Right cardiac atrium (tissue), 5 donors: ENCODE measurements at regions not wholly inside any gene's neighbourhood (a gene's known extent, or its start where the extent isn't known, plus 50 kb on each side); places are given as distances from the start of the nearest gene placed in this dataset.
"Not testable (repeated sequence)": the region's sequence is repeated elsewhere in the genome, so short reads cannot be mapped to it uniquely, and the experiment has no call there.

Experiments used
- ATAC-seq, 2 donors: fragments of 200-7000 bp; cut with Tn5 transposase; one replicate each; pipeline versions ENCODE4 v1.8.0 to v1.9.1; 2020; ENCODE audit warnings: moderate library complexity in 2 of 2, mild to moderate bottlenecking in 1 of 2
- DNase-seq, 3 donors: peaks; one replicate each; pipeline ENCODE4 v3.0.0-alpha.2; 2020
- H3K27ac ChIP-seq: one replicate; pipeline ENCODE4 v1.5.1; 2013; ENCODE audit warnings: mild to moderate bottlenecking, low read length, control low read depth, moderate library complexity
- H3K27me3 ChIP-seq: one replicate; pipeline ENCODE4 v1.6.1; 2013; ENCODE audit not compliant: control insufficient read depth, insufficient read depth
- H3K4me1 ChIP-seq: one replicate; pipeline ENCODE4 v1.6.1; 2013; ENCODE audit warnings: low read length; ENCODE audit not compliant: control insufficient read depth, insufficient read depth
- H3K4me3 ChIP-seq: one replicate; pipeline ENCODE4 v1.5.1; 2013; ENCODE audit warnings: low read length, control low read depth
- H3K9me3 ChIP-seq: one replicate; pipeline ENCODE4 v1.6.1; 2013; ENCODE audit warnings: low read length; ENCODE audit not compliant: control insufficient read depth
- WGBS: extraction: QIAGEN DNeasy Blood & Tissue Kit; methylation state at CpG from one replicate; pipeline ENCODE4 v1.1.7; 2013; 5-methylcytosine and 5-hydroxymethylcytosine counted together
- intact Hi-C, 4 donors: fragments of 100-400 bp; cut with DNase I; formaldehyde crosslinking; loops; one replicate each; pipeline versions ENCODE4 v1.11.0 to v1.14.0; 2022 to 2023
- donor health status: healthy with polysubstance abuse.
- donor health status: DM: no; HTN: yes; CAD: no.
- donor health status: DM: no; HTN: no; CAD: no.
- donor health status: DM: no; HTN: yes; CAD: no; lungs with severe emphysema.
- donor health status: DM: yes; HTN: yes; CAD: no.

DNA sequence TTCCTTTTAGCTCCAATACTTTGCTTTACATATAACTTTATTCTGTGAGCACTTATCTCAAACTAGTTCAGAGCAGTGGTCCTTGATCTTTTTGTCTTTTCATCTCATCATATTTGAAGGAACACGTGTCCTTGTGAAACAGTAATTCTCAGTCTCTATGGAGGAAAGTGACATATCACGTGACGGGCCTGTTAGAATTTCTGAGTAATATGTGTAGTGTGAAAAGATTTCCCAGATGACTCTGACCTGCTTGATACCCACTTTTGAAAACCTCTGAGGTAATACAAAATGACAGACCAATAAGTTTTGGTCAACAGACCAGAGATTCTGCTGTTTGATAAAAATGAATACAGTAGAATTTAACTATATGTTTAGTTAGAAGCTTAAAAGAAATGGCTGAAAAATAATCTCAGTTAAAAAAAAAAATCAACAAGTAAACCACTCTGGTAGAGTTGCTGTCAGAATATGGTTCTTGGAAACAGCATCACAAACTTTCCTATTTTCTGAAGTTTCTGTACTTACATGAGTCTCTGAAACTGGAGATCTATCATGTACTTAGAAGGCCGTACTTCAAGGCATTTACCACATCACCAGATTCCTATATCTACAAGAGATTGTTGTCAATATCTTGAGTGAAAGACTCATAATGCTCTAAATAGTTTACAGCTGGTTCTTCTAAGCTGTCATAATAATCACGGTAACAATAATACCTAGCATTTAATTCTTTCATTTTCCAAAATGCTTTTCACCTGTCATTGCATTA lies 590.2 kb upstream of the TBL1XR1 start:
- intact Hi-C loops, result no loop called here
- 75% methylated on average over 5 of the region's 5 CpGs for WGBS

DNA sequence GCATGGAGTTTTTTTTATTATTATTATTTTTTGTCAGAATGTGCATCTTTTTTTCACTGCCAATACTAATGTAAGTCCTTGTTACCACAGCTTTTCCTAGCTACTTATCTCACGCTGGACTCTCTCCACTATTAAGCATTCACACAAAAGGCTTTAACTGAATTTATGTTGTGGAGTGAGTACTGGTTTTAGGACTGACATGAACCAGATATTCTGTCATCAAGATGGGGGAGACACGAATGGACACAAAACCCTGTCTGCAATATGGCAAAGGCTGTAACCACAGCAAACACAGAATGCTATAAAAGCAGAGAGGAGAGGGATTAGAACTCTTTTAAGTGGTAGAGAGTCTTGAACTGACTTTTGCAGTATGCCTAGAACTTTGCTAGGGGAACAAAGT lies 592.2 kb upstream of the TBL1XR1 start:
- Histone ChIP-seq H3K27me3 (no peaks in the 10 kb centered on the region), H3K9me3 (no peaks in the 10 kb centered on the region), H3K4me1 (peaks cover 3% of the 10 kb centered on the region), H3K4me3 (no peak overlapping the region), H3K27ac (no peak overlapping the region)
- no peak for ATAC-seq
- WGBS, result 56% methylated on average over 2 of the region's 2 CpGs
- intact Hi-C loops, result no loop called here
- no peak for DNase-seq

More for the DNA sequence above, 590.2 kb upstream of the TBL1XR1 start:
- H3K27me3 ChIP-seq, result no peaks in the 10 kb centered on the region
- peaks cover 5% of the 10 kb centered on the region for H3K4me1 ChIP-seq
- no peaks in the 10 kb centered on the region for H3K9me3 ChIP-seq
- no peak overlapping the region for H3K27ac ChIP-seq
- ATAC-seq, result no peak
- DNase-seq, result no peak
- no peak overlapping the region for H3K4me3 ChIP-seq

DNA sequence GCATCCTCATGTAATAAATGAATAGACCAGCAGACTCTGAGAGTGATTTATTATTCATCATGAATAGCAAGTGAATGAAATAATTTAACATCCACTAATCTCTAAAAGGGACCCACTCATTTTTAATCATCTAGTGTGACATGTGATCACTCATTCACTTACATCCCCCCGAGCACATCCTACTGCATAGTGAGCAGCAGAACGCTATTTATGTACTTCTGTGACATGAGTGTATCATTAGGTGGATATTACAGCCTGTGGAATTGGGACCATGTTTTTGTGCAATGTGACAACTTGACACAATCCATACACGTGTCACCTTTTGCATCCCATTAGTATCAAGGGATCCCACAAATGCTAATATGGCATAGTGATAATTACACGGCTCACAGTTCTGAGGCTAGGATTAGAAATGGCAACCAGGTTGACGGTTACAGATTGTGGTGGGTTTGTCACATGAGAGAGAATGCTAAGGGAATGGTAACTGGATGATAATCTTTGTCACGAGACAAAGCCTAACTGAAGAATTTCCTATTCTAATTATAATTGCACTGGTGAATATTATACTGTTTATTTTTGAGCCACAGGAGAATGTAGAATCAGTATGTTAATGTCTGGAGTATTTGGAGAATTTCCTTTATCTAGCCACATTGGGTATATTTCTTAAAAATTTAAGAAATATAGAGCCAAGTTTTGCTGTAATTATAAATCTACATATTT lies 595.2 kb upstream of the TBL1XR1 start:
- DNase-seq (no peak), ATAC-seq (no peak)
- Histone ChIP-seq H3K9me3 (no peaks in the 10 kb centered on the region), H3K27ac (no peak overlapping the region), H3K4me1 (no peaks in the 10 kb centered on the region), H3K27me3 (no peaks in the 10 kb centered on the region), H3K4me3 (no peak overlapping the region)
- intact Hi-C loops, result no loop called here
- WGBS, result 78% methylated on average over 6 of the region's 6 CpGs

DNA sequence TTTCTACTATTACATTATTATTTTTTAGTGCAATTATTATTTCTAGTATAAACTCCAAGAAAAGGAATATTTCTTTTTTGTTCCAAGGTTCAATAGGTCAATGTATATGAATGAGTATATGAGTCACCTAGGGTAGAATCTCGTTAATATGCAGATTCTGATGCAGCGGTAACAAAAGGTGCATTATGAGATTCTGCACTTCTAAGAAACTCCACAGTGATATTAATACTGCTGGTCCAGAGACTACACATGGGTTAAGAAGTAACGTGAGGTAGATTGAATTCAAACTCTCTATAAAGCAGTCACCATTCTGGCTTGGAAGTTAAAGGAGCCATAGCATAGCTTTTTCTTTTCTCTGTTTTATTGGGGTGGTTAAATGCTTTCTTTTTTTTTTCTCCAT lies 596.2 kb upstream of the TBL1XR1 start:
- Histone ChIP-seq H3K4me1 (no peaks in the 10 kb centered on the region), H3K27me3 (no peaks in the 10 kb centered on the region), H3K4me3 (no peak overlapping the region), H3K9me3 (no peaks in the 10 kb centered on the region), H3K27ac (no peak overlapping the region)
- ATAC-seq, result no peak
- intact Hi-C loops, result no loop called here
- 94% methylated on average over 3 of the region's 3 CpGs for WGBS
- no peak for DNase-seq

DNA sequence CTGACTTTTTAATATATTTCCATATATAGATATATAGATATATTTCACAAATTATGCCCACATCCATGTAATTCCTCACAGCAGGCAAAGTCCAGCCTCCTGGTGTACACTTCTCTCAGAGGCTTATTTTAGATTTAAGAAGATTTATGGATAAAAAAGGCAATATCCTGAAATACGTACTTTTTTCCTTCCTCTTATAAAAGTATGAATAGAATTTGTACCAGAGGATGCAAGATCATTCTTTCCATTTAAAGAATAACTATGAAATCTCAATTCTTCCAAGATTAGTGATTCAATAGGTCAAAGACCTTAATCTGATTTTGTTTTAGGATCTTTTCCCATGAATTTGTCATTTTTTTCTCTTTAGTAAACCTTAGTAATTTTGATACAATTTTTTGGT lies 597.9 kb upstream of the TBL1XR1 start:
- Histone ChIP-seq H3K4me3 (no peak overlapping the region), H3K27ac (no peak overlapping the region), H3K9me3 (no peaks in the 10 kb centered on the region), H3K27me3 (no peaks in the 10 kb centered on the region), H3K4me1 (no peaks in the 10 kb centered on the region)
- WGBS, result 68% methylated on average over 1 of the region's 1 CpG
- intact Hi-C loops, result no loop called here
- DNase-seq, result no peak
- ATAC-seq, result no peak

DNA sequence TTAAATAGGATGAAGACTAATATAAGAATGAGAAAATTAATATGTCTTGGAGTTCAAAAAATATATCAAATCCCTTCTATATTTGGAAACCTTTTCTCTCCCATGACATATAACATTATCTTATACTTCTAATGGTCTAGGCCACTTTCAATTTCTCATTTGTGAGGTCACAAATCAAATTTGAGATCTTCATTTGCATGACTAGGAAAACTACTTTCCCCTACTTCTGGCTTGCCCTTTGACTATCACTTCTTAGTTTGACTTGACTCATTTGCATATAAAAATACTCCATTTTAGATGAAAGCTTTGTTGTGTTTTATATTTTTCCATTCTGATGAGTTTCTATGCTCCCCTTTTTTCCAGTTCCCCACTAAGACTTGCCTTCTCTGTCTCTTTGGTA lies 598.6 kb upstream of the TBL1XR1 start:
- Histone ChIP-seq H3K27me3 (no peaks in the 10 kb centered on the region), H3K9me3 (no peaks in the 10 kb centered on the region), H3K27ac (no peak overlapping the region), H3K4me1 (no peaks in the 10 kb centered on the region), H3K4me3 (no peak overlapping the region)
- intact Hi-C loops, result no loop called here
- DNase-seq, result no peak
- no peak for ATAC-seq

DNA sequence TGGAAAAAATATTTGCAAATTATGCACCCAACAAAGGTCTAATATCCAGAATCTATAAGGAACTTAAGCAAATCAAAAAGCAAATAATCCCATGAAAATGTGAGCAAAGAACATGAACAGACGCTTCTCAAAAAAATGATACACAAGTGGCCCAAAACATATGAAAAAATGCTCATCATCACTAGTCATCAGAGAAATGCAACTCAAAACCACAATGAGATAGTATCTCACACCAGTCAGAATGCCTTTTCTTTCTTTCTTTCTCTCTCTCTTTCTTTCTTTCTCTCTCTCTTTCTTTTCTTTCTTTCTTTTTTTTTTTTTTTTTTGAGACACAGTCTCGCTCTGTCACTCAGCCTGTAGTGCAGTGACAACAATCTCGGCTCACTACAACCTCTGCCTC lies 602.9 kb upstream of the TBL1XR1 start:
- H3K27me3 ChIP-seq, H3K4me3 ChIP-seq, H3K9me3 ChIP-seq, H3K4me1 ChIP-seq, intact Hi-C loops, H3K27ac ChIP-seq, ATAC-seq, DNase-seq: not testable (repeated sequence)
- 96% methylated on average over 3 of the region's 3 CpGs for WGBS

DNA sequence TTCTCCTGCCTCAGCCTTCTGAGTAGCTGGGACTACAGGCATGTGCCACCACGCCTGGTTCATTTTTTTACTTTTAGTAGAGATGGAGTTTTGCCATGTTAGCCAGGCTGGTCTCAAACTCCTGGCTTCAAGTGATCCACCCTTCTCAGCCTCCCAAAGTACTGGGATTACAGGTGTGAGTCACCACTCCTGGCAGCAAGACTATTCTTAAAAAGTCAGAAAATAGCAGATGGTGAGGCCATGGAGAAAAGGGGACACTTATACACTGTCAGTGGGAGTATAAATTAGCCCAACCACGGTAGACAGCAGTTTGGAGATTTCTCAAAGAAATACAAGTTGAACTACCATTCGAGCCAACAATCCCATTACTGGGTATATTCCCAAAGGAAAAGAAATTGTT lies 603.3 kb upstream of the TBL1XR1 start:
- no peaks in the 10 kb centered on the region for H3K27me3 ChIP-seq
- no peaks in the 10 kb centered on the region for H3K4me1 ChIP-seq
- WGBS, result 93% methylated on average over 3 of the region's 3 CpGs
- DNase-seq (no peak), ATAC-seq (no peak)
- intact Hi-C loops, result no loop called here
- H3K27ac ChIP-seq, result no peak overlapping the region
- H3K9me3 ChIP-seq, result no peaks in the 10 kb centered on the region
- H3K4me3 ChIP-seq, result no peak overlapping the region

DNA sequence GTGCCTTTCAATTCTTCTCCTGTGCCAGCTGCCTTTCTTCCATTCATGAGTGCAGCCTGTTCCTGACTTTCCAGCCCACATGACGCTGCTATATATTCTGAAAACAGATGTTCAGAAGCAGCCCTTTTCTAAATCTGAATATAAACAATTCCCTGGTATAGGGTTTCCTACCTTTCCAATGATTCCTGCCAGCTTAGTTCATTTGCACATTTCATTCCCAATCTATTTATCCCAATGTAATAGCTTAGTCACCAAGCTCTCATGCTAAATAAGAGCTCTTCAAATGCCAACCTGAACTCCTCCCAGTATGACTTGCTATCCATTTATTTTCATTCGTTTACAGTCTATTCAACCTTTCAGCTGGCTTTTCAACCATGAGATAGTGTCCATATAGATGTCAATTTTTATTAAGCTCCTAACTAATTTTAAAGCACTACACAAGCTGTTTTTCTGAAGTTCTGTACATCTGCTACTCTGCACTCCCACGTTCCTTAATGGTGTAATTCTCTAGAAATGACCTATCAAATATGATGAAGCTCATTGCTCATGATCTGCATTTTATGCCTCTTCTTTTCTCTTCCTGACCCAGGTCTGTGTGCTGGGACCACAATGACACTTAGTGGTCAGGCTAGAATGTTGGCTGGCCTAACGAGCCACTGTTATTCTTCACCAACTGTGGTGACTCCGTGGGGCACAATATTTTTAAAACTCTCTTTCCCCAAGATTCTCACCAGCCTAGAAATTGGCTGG lies 605.0 kb upstream of the TBL1XR1 start:
- intact Hi-C loops, result no loop called here
- no peak for ATAC-seq

DNA sequence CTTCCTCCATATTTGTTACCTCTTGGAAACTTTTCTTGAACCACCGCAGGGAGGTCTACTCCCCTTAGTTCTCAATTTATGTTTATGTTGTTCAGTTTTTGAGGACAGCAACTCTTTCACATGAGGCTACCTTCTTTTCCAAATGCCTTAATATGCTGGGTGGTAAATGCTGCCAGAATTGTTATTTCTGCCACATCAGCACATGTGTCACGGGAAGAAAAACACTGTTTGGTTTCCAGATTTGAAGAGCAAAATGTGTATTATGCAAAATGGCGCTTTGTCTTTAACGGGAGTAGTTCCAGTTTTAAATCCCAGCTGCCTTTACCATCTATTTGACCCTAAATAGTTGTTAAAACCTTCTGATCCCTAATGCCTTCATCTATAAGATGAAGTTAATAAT lies 606.2 kb upstream of the TBL1XR1 start:
- Histone ChIP-seq H3K27me3 (no peaks in the 10 kb centered on the region), H3K9me3 (no peaks in the 10 kb centered on the region), H3K27ac (no peak overlapping the region), H3K4me3 (no peak overlapping the region), H3K4me1 (no peaks in the 10 kb centered on the region)
- 85% methylated on average over 4 of the region's 4 CpGs for WGBS
- ATAC-seq, result no peak
- DNase-seq, result no peak
- intact Hi-C loops, result no loop called here

More for the DNA sequence above, 605.0 kb upstream of the TBL1XR1 start:
- DNase-seq, result peak in 1 of 3 donors; percentile 22
- H3K4me1 ChIP-seq, result no peaks in the 10 kb centered on the region
- H3K4me3 ChIP-seq, result no peak overlapping the region
- H3K9me3 ChIP-seq, result no peaks in the 10 kb centered on the region
- WGBS, result 68% methylated on average over 5 of the region's 5 CpGs
- no peaks in the 10 kb centered on the region for H3K27me3 ChIP-seq
- no peak overlapping the region for H3K27ac ChIP-seq

DNA sequence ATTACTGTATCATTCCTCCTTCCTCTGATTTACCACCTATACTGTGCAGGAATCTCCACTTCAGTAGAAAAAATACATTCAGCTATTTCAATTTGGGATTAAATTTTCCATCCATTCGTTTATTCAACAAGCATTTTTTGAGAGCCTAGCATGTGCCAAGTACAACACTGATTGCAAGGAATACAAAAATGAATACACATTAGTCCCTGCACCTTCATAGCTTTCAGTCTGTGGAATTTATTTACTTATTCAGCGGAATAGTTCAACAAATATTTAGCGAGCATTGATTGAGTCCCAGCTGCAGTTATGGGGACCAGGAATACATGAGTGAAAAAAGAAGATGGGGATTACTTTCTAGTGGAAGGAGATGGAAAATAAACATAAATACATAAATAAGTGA lies 606.8 kb upstream of the TBL1XR1 start:
- H3K4me1 ChIP-seq, result no peaks in the 10 kb centered on the region
- no peaks in the 10 kb centered on the region for H3K27me3 ChIP-seq
- WGBS, result 78% methylated on average over 3 of the region's 3 CpGs

More for the DNA sequence above, 606.8 kb upstream of the TBL1XR1 start:
- Histone ChIP-seq H3K9me3 (no peaks in the 10 kb centered on the region), H3K27ac (no peak overlapping the region), H3K4me3 (no peak overlapping the region)
- intact Hi-C loops, result no loop called here
- no peak for DNase-seq
- no peak for ATAC-seq
